Hindlimb muscle (tissue), 1 donor: ENCODE measurements at regions not wholly inside any gene's neighbourhood (a gene's known extent, or its start where the extent isn't known, plus 50 kb on each side); places are given as distances from the start of the nearest gene placed in this dataset.

Experiments used
- DNase-seq: peaks from one replicate; pipeline ENCODE4 v3.0.0-alpha.2; 2013

DNA sequence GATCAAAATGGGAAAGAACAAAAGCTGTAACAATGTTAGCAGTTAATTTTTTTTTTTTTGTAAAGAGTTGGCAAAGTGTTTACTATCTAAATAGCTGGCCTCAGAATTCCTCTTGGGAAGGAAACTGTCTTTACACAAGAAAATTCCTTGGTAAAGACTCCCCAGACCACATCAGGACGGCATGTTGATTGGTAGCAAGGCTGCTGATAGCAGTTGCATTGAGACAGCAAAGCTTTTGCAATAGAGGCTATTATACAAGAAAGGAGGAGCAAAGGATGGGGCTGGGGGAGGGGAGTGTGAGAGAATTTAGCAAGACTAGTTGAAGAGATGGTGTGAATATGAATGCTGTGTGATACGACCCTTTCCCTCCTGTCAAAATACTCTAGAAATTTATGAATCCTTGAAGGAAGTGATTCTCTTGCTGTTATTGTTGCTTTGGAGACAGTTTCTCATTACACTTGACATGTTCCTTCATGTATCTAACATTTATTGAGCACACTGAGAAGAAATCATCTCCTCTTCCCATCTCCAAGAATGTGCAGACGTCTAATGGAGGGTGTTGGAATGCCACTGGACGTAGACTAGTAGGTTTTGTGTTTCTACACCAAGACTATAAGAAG is 355.6 kb downstream of the SIPA1L2 start:
- no peak for DNase-seq

DNA sequence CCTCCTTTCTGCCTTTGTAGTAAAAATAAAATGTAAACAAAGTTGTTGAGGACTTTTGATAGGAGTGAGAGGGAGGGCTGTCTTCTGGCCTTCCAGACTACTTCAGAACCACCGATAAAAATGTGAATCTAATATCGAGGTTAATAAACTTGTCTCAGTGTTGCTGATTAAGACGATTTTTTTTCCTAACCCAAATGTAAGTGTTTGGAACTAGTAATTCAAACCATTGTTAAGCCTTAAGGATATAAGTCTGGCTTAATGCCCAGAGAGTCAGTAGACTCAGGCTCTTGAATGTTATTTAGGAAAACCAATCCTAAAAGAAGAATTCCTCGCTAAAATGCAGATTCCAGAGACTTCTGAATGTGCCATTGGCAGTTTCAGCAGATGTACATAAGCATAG is 356.9 kb downstream of the SIPA1L2 start:
- DNase-seq = no peak

DNA sequence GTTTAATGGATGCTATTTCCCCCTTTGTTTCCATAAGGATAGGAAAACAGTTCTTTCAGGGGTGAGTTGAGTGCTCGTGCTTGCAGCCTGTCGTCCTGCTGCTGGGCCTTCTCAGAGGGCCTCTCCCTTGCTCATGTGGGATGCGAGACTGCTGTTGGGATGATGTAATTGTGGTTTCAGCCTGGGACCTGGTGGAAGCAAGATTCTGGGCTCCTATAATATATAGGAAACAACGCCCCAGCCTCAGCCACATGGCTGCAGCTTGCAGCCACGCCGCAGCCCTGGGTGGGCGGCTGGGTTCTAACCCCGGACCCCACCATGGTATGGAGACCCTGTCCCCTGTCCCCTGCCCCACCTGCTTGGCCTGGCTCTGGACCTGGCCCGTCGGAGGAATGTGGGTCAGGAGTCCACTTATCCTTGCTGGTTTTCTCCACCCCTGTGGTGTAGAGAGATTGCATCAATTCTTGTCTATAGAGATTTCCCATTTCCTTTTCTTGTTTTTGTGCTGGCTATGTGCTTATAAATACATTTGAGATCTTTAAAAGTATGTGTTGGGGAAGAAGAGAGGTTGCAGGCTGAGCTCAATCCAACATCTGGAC is 357.8 kb downstream of the SIPA1L2 start:
- DNase-seq = no peak

DNA sequence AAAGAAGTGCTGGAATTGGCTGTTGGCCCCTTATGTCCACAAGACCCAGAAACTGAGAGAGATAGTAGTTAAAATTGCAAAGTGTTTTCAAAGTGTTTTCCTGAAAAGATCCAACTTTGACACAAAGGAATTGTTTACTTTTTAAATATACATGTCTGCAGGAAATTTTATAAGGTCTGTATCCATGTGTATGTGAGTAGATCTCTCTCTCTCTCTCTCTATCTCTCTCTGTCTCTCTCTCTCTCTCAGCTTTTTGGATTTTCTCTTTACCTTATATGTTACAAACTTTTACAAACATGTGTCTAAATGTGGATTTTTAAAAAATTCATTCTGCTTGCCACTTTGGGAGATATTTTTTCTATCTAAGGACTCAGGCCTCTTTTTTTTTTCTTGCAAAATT is 358.6 kb downstream of the SIPA1L2 start:
- DNase-seq = no peak

DNA sequence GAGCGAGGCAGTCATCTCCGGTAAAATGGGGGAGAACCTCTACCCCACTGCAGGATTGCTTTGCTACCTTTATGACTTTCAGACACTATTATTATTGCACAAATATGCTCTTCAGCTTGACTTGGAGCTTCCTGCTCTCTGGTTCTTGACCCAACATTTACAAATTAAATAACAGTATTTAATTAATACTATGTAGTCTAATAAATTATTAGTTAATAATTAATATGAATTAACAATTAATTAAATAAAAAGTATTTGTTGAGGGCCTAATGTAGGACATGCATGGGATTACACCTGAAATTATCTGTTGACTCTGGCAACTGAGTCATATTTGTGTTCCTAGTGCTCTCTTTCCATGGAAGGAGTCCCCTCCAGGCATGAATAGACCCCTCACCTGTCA is 359.9 kb downstream of the SIPA1L2 start:
- no peak for DNase-seq

DNA sequence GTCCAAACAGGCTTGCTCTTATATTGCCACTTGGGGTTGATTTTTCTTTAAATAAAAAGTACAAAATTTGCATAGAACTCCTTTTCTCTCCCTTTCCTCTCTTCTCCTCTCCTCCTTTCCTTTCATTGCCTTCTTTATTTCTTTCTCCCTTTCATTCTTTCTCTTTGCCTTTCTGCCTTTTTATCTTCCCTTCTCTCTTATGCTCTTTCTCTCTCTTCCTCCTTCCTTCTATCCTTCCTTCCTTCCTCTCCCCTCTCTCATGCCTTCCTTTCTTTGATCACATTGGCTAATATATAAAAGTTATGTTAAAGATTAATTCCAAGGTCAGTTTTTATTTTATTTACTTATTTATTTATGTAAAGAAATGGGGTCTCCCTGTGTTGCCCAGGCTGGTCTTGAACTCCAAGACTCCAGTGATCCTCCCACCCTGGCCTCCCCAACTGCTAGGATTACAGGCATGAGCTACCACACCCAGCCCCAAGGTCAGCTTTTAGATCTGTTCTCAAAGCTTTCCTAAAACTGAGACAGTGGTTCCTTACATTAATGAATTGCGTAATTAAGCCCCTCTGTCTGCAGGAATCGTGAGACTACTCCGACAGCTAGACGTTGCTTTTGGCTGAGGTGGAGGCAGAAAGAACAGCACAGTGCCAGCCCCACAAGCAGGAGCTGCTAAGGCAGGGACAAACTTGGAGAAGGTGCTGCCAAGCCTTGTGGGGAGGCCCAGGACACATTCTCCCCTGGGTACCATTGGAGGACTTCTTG is 361.9 kb downstream of the SIPA1L2 start:
- DNase-seq = no peak

DNA sequence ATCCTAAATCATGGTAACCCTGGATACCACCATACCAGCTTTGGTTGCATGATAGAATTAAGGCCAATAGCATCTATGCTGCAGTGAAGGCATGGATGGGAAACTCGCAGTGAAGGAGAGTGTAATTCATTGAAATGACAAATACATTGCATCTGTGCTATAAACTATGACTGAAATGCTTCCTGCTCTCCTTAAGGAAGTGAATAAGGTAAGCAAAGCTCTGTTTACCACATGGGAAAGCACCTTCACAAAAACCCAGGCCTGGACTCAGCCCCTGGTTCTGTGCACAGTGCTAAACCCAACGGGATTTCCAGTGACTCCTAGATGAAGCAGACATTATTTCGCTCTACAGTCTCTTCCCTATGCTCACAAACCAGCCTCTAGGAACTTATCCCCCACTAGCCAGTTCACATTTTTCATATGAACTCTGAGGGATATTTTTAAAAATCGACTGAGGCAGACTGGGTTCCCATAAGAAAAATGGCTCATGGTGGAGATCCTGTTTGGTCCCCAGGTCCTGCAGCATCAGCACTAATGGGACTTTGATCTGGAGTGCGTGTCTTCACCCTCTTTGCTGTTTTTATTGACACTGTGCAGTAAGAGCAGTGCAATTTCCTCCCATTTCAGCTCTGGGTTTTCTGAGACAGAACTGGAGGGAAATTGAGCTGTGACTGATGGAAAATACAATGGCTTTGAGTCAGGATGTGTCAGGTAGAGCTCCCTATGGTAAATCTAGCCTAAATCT is 362.7 kb downstream of the SIPA1L2 start:
- DNase-seq = no peak

DNA sequence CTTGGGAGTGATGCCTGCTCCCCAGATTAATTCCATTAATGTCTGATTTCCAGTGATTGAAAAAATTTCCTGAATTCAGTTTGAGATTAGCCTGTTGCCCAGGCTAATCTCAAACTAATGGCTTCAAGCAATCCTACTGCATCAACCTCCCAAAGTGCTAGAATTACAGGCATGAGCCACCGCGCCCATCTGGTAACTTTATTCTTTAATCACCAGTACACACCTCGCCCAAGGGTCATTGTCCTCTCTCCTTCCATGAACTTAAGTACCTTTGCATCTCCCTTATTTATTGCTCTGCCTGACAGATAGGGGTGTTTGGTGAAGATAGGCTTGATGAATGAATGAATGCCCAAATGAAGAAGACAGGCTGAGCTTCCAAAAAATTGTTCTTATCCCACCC is 366.5 kb downstream of the SIPA1L2 start:
- no peak for DNase-seq

DNA sequence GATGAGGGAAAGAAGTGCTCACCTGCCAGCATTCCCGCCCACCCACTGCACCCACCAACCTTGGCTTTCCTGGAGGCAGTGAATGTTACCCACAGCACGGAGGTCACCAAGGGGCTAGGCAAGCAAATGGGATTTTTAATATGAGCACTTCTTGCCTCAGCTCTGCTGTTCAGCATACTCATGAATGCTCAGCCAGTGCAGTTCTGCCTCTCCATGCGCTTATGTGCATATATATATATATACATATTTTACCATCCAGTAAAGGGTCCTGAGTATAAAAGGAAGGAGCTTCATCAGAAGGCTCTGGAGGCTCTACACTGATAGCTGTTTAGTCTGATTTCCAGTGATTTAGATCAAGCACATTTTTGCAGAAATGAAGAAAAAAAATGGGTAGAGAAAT is 366.9 kb downstream of the SIPA1L2 start:
- no peak for DNase-seq

DNA sequence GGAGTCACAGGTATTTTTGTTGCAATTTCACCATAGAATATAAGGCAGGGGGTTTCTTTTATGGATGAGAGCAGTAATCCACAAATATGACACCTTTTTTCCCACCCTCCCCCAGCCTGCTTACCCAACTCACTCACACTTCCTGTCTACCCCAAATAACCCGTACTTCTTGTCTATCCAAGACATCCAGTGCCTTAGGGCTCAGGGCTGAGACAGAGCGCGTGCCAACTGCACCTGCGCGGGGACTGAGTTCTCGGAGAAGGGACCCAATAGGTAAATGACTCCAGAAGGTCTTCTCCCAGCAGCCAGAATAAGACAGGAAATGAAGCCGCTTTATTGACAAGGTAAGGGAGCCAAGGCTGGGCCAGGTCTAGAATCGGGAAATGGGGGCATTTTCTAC is 369.1 kb downstream of the SIPA1L2 start:
- no peak for DNase-seq

DNA sequence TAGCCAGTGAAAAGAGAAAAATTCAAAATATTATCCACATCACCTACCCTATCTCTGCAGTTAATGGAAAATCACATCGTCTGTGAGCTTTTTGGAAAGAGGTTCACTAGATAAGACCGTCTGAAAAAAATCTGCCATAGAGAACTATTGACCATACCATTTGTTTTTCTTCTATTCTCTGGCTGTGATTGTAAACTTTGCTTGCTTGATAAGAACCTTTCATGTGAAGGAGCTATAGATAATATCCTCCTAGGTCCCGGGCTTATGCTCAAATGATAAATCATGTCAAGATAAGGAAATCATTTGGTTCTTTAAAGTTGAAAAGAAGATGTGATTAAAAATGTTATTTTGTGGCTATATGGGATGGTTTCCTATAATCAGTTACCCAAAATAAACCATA is 369.9 kb downstream of the SIPA1L2 start:
- DNase-seq = no peak

DNA sequence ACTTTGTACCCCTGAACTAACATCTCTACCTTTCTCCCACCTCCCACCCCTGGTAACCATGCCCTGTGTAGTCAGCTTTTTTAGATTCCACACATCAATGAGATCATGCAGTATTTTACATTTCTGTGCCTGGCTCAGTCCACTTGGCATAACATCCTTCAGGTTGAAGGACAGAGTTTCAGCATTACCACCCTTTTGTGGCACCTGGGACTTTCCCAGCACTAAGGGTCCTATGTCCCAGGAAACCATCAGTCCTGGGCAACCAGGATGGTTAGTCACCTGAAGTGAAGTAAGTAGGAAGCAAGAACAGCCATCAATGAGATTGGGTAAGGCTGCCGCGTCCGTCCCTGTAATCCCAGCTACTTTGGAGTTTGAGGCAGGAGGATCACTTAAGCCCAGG is 370.6 kb downstream of the SIPA1L2 start:
- DNase-seq = no peak

DNA sequence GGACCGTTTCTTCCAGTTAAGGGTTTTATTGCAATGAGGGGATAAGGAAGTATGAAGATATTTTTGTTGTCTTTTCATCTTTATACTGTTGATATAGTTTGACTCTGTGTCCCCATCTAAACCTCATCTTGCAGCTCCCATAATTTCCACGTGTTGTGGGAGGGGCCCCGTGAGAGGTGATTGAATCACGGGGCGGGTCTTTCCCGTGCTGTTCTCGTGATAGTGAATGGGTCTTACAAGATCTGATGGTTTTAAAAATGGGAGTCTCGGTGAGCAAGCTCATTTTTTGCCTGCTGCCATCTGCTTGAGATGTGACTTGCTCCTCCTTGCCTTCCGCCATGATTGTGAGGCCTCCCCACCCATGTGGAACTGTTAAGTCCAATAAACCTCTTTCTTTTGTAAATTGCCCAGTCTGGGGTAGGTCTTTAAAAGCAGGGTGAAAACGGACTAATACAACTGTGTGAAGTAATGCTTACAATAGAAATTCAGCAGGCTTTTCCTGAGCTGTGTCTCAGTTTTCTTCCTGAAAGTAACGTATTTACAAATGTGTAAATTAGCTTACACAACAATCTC is 377.3 kb downstream of the SIPA1L2 start:
- no peak for DNase-seq

DNA sequence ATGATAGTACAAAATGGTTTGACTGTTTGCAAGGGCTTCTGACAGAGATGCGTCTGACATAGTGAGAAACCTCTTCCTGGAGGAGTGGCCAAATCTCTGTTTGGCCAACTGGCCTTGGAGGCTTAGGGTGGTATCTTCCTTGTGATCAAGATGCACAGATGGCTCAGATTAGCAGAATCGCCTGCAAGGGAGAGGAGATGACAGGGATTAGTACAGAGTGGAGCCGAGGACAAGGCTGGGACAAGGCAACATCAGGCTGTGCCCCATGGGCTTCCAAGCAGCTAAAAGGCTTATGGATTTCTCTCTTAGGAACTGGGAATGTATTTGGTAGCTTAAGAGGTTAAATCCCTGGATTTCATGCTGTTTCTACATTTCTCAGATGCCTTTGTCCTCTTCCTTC is 379.1 kb downstream of the SIPA1L2 start:
- no peak for DNase-seq

DNA sequence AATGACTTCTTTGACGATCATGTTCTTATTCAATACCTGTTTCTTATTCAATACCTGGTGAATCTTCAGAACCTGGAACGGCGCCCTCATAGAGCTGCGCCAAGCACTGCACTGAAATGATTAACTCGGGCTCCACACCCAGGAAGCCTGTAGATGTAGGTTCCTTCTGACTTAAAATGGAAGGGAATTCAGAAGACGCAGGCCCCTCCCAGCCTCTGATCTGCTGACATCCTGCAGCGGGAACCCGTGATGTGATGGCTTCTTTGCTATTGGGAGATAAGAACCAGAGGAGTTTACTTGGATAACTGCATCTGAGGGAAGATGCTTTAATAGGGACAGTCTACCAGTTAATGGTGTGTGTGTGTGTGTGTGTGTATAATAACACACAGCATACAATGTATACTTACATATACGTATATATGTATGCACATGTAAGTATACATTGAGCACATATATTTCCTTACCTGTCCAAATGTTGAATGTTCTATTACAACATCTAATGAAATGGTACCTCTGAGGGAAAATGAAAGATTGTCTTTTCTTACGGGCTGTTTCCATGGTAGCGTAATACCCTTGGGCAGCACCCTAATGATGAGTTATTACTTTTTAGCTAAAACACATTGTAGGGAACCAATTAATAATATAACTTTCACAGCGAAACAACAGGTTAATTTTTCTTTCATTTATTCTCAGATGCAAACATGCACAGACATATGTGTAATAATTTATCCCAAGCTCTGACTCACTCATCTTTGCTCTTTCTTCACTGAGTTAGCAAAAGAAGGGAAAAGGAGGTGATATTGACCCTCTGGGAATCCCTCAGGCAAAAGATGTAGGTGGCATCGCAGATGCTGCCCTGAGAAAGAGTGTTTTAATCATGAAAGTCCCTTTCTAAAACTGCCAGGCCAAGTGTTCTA is 379.8 kb downstream of the SIPA1L2 start:
- DNase-seq = no peak

DNA sequence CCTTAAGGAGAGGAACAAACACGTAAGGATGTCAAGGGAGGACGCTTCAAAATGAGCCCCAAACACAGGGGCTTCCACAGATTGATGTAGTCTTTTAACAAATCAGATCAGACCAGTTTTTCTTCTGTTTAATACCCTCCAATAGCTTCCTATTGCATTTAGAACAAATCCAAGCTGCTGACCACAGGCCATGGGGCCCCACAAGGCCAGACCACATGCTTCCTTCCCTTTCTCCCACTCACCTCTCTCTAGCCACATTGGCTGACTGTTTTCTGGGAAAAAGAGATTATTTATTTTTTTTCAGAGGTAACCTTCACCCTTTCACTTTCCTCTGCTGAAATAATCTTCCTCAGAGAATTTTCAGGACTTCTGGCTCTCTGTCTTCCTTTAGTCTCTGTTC is 380.6 kb downstream of the SIPA1L2 start:
- DNase-seq = no peak

DNA sequence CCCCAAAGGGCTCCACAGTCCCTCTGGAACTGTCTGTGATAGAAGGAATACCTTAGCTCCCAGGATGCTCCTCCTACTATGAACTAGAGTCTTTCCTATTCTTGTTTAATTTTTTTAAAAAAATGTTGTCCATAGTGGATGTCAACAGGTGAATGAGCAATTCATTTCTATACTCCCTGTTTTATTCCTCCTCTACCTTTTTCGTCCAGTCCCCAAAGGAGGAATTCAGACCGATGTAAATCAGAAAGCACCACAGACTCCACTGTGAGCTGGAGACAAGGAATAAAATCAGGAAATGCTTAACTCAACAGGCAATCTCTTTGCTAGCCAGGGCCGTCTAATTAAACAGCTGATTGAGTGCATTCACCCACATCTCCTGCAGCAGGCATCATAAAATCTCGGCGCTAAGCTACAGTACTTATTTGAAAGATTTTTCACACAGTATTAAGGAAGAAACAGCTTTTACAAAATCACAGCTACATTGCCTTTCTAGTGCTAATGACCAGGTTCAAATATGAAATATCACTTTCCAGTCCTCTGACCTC is 381.6 kb downstream of the SIPA1L2 start:
- DNase-seq = no peak

DNA sequence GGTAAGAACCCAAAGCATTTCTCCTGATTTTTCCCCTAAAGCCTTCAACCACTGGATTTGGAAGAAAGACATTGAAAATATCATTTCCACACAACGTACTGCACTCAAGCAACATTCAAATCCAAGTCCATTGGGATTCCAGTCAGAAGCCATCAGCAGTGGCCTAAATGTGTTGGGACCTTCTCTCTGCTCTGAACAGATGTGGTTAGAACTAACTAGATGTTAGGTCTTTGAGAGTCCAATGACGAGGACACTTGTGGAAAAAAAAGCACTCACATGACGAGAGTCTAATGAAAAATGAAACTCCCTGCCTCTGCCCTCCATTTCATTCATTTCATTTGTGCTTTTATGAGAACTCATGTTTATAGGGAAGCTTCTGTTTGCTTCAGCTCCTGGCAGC is 382.3 kb downstream of the SIPA1L2 start:
- DNase-seq = no peak

DNA sequence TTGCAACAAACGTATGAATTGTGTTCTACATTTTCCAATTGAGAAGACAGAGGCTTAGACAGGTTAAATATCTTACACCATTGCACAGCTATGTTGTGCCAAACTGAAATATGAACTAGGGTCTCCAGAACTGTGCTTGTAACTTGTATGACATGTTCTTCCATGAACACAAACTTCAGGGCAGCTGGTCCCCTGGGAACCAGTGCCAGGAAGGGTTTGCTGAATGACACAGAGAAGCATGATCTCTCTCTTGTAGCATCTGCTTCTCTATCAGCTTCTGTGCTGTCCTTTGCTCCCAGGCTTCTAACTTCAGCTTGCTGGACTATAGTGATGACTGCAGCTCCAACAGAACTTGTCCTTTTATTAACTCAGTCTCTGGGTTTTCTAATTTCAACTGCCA is 385.5 kb downstream of the SIPA1L2 start:
- DNase-seq = no peak

DNA sequence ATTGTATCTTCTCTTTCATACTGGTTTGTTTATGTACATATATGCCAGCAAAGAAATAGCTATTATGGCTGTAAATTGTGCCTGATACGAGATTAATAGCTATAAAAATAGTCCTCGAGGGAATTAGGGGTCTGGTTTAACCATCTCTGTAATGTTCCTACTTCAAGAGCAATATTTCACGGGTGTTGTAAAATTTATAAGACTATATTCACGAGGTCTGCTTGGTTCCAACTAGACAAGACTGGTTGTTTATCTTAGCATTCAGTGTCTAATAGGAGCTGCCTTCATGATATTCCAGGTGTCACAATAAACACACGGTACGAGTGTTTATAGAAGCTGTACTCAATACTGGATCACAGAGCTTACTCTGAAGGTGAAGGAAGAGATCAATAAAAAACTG is 389.9 kb downstream of the SIPA1L2 start:
- DNase-seq = no peak

DNA sequence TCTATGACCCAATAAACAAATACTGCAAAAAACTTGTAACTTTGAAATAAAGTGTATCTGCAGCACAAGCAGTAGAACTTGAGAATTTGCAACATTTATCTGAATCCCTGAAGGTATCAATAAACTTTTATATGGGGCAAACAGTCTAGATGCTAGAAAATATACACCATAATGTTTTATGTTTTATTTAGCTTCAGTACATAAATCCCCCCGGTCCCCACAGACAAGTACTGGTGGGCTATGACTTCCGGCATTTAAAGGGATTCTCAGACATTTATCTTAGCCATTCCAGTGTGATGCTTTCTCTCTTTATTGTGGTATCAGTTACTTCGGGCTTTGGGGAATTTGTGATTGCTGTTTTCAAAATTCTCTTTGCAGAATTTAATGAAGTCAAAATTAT is 390.4 kb downstream of the SIPA1L2 start:
- no peak for DNase-seq

DNA sequence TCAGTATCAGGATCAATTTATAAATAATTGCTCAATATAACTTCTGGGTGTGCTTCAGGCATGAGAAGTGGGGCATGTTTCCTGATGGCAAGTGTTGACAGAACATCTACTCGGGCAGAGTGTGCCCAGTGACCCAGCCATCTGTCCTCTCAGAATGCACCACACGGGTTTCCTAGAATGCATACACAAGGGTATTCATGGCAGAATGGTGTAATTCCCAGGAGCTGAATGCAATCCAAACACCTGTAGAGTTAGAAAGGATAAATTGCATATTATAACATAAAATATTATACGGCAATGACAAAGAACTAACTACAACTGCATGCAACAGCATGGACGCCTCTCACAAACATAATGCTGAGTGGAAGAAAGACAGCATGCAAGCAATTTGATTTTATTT is 391.9 kb downstream of the SIPA1L2 start:
- no peak for DNase-seq
